Uterus (tissue), 3 donors: ENCODE measurements at regions not wholly inside any gene's neighbourhood (a gene's known extent, or its start where the extent isn't known, plus 50 kb on each side); places are given as distances from the start of the nearest gene placed in this dataset.

ENCODE experiments used
- DNase-seq, 2 donors: peaks; one replicate each; pipeline ENCODE4 v3.0.0-alpha.2; 2019 to 2020
- H3K27ac ChIP-seq, 2 donors: fragments of 200-600 bp; sonication (generic); 1 replicate in 1 of 2; 2 replicates in 1 of 2; pipeline ENCODE4 v1.5.1; 2016 to 2018
- H3K27me3 ChIP-seq, 2 donors: fragments of 200-600 bp; sonication (generic); one replicate each; pipeline ENCODE4 v1.5.1; 2018 to 2019; ENCODE audit warnings: control low read depth in 1 of 2
- H3K36me3 ChIP-seq, 2 donors: fragments of 200-600 bp; sonication (generic); one replicate each; pipeline ENCODE4 v1.5.1; 2019; ENCODE audit warnings: control low read depth in 1 of 2
- H3K4me1 ChIP-seq, 2 donors: fragments of 200-600 bp; sonication (generic); one replicate each; pipeline ENCODE4 v1.5.1; 2018 to 2019; ENCODE audit warnings: control low read depth in 1 of 2
- H3K4me3 ChIP-seq, 2 donors: fragments of 200-600 bp; sonication (generic); 1 replicate in 1 of 2; 2 replicates in 1 of 2; pipeline ENCODE4 v1.5.1; 2018 to 2019; ENCODE audit warnings: mild to moderate bottlenecking in 1 of 2
- H3K9me3 ChIP-seq, 2 donors: fragments of 200-600 bp; sonication (generic); one replicate each; pipeline ENCODE4 v1.5.1; 2019; ENCODE audit warnings: control low read depth in 1 of 2
- POLR2A ChIP-seq, 2 donors: fragments of 450-650 bp; IDR thresholded peaks; one replicate each; pipeline ENCODE4 v1.6.1; 2016; ENCODE audit warnings: antibody characterized with exemption in 2 of 2, mild to moderate bottlenecking in 1 of 2, moderate library complexity in 1 of 2
- intact Hi-C: fragments of 100-400 bp; cut with DNase I; formaldehyde crosslinking; loops from one replicate; pipeline ENCODE4 v1.15.1; 2023; ENCODE audit warnings: low total_unique reads
- TF ChIP-seq, protein P1 (sequence below), 4 experiments: fragments of 200-600 bp in 2 of 4; fragments of 450-650 bp in 2 of 4; sonication (generic) in 2 of 4; IDR thresholded peaks; one replicate each; pipeline ENCODE4 v1.5.1; 2016 to 2019; ENCODE audit warnings: antibody characterized with exemption in 4 of 4, mild to moderate bottlenecking in 2 of 4, moderate library complexity in 1 of 4
- donor health status: DM: yes; HTN: yes; CAD: no.

DNA sequence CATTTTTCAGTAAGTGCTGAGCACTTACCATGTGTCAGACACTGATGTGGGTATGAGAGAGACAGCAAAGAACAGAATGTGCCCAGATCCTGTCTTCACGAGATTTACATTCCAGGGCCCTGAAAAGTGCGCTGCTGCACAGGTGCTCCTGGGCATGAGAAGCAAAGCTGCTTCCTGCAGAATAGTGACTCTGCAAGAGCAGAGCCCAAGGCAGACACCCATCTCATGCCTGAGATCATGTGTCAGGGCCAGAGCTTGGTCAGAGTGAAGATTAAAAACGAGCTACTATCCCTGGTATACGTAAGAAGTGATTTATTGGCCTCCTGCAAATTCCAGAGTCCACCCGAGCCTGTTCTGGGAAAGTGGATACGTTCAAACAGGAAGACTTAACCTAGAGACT lies 824.4 kb downstream of the GRID1 start:
- intact Hi-C loops, result no loop called here
- no peak for TF ChIP-seq POLR2A (IDR thresholded peaks at IDR 0.05)
- TF ChIP-seq, protein P1, sequence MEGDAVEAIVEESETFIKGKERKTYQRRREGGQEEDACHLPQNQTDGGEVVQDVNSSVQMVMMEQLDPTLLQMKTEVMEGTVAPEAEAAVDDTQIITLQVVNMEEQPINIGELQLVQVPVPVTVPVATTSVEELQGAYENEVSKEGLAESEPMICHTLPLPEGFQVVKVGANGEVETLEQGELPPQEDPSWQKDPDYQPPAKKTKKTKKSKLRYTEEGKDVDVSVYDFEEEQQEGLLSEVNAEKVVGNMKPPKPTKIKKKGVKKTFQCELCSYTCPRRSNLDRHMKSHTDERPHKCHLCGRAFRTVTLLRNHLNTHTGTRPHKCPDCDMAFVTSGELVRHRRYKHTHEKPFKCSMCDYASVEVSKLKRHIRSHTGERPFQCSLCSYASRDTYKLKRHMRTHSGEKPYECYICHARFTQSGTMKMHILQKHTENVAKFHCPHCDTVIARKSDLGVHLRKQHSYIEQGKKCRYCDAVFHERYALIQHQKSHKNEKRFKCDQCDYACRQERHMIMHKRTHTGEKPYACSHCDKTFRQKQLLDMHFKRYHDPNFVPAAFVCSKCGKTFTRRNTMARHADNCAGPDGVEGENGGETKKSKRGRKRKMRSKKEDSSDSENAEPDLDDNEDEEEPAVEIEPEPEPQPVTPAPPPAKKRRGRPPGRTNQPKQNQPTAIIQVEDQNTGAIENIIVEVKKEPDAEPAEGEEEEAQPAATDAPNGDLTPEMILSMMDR (IDR thresholded peaks at IDR 0.05), result no peak
- Histone ChIP-seq H3K36me3 (no peaks in the 10 kb centered on the region), H3K4me1 (no peaks in the 10 kb centered on the region), H3K27ac (no peak overlapping the region), H3K9me3 (no peaks in the 10 kb centered on the region), H3K4me3 (no peak overlapping the region), H3K27me3 (no peaks in the 10 kb centered on the region)
- DNase-seq, result no peak

DNA sequence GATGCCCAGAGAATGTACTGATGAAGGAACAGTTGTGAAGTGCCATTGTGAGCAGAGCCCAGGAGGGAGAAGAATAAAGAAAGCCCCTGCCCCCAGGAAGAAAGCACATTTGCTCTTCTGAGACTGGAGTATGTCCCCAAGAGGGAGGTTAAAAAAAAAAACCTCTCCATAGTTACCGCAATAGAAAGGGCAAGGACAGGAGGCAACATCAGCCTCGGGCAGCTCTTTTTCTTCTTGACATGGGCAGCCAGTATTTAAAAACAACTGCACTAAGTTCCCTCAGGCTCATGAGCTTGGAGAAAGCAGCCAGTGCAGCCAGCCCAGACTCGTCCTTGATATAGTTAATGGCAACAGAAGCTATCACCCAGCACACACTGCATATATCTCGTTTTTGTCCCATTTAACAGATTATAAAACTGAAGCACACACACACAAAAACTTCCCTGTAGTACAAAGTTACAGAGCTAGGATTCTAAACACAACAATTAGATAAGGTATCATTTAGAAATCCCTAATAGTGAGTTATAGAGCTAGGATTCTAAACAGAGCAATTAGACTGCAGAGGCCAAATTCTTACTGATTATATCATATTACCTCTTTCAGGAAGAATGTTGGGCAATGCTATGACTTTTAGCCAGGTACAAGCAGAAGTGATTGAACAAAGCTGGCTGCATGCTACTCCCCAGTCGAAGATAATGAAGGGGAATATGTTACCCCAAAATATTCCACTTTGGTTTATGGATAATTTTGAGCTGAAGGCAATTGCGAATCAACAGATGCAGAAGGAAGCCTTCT lies 823.5 kb downstream of the GRID1 start:
- Histone ChIP-seq H3K36me3 (no peaks in the 10 kb centered on the region), H3K4me3 (no peak overlapping the region), H3K9me3 (no peaks in the 10 kb centered on the region), H3K27me3 (no peaks in the 10 kb centered on the region), H3K4me1 (no peaks in the 10 kb centered on the region), H3K27ac (no peak overlapping the region)
- DNase-seq, result no peak
- intact Hi-C loops, result no loop called here
- TF ChIP-seq, protein P1 (IDR thresholded peaks at IDR 0.05), result no peak
- TF ChIP-seq POLR2A (IDR thresholded peaks at IDR 0.05), result no peak

DNA sequence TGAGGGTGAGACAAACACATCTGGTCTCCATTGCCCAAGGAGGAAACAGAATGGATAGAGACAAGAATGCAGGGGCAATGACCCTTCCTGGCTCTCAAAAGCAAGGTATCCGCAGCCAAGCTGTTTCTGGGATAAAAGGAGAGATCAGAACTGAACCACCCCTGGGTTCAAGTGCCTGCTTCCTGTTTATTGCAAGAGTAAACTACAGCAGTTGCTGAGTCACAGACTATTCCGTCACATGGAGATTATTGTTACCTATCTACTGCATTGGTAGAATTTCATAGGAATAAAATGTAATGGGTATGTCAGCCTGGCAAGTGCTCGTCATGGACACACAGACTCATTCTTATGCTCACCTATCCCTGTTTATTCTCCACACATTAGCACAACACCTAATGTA lies 821.6 kb downstream of the GRID1 start:
- no peak for TF ChIP-seq POLR2A (IDR thresholded peaks at IDR 0.05)
- TF ChIP-seq, protein P1 (IDR thresholded peaks at IDR 0.05), result no peak
- Histone ChIP-seq H3K27ac (no peak overlapping the region), H3K27me3 (peaks cover 0 to 4% of the 10 kb centered on the region in 2 donors), H3K4me3 (no peak overlapping the region), H3K4me1 (no peaks in the 10 kb centered on the region), H3K36me3 (no peaks in the 10 kb centered on the region), H3K9me3 (no peaks in the 10 kb centered on the region)
- DNase-seq, result no peak
- intact Hi-C loops, result no loop called here

DNA sequence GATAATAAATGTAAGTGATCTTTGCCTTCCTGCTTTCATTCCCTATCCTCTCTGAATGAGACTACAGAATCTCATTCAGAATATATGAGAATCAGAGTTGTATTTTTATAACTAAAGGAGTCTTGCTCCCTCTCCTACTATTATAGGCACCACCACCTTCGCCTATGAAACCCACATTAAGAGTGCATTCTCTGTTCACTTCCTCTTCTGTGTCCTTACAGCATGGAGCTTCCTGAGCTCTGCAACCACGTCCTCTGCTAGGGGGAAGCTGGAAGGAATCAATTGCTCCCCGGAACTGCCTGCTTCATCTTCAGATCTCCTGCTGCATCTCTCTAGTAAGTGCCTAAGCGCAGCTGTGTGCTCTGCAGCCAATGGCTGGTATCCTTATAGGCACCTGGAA lies 820.7 kb downstream of the GRID1 start:
- TF ChIP-seq, protein P1 (IDR thresholded peaks at IDR 0.05), result no peak
- no peak for TF ChIP-seq POLR2A (IDR thresholded peaks at IDR 0.05)
- H3K4me3 ChIP-seq, result no peak overlapping the region
- H3K27me3 ChIP-seq, result peaks cover 0 to 4% of the 10 kb centered on the region in 2 donors
- no peaks in the 10 kb centered on the region for H3K36me3 ChIP-seq
- no peak for DNase-seq
- no peaks in the 10 kb centered on the region for H3K9me3 ChIP-seq
- no peak overlapping the region for H3K27ac ChIP-seq
- intact Hi-C loops, result no loop called here
- no peaks in the 10 kb centered on the region for H3K4me1 ChIP-seq

DNA sequence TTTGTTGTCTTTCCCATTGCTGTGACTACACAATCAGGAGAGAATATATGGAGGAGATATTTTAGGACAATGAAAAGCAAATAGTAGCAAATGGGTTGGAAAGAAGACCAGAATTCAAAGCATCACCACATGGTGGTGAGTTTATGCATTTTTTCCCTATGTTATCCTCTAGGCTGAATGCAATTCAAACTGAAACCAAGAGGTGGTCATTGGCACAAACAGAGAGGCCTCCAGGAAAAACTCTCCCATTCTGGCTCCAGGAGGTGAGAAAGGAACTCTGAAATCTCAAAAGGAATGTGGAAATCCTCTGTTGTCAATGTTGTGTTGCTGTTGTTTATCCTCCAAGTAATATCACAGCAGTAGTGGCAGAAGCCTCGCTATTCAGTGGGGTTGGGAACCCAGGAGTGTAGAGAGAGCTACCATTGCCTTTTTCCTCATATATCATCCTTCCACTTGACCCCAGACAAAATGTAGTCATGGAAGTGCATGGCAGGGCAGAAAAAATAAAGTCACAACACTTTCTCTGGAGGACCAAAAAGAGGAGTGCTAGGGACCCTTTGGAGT lies 819.1 kb downstream of the GRID1 start:
- no peak overlapping the region for H3K4me3 ChIP-seq
- intact Hi-C loops, result no loop called here
- H3K27me3 ChIP-seq, result peaks cover 0 to 4% of the 10 kb centered on the region in 2 donors
- H3K4me1 ChIP-seq, result no peaks in the 10 kb centered on the region
- no peaks in the 10 kb centered on the region for H3K9me3 ChIP-seq
- no peak overlapping the region for H3K27ac ChIP-seq
- no peaks in the 10 kb centered on the region for H3K36me3 ChIP-seq
- DNase-seq, result no peak
- no peak for TF ChIP-seq POLR2A (IDR thresholded peaks at IDR 0.05)
- TF ChIP-seq, protein P1 (IDR thresholded peaks at IDR 0.05), result no peak
